EH (cell line): ENCODE measurements at regions not wholly inside any gene's neighbourhood (a gene's known extent, or its start where the extent isn't known, plus 50 kb on each side); places are given as distances from the start of the nearest gene placed in this dataset.
"Not testable (repeated sequence)": the region's sequence is repeated elsewhere in the genome, so short reads cannot be mapped to it uniquely, and the experiment has no call there.

ENCODE experiments used
- DNase-seq: peaks from one replicate; pipeline ENCODE4 v3.0.0-alpha.2; 2015; ENCODE audit warnings: low read depth

- DNase-seq = peak; percentile 13
Observed at GRCh38 chr4:118504927-118505326, 152.1 kb upstream of the PRSS12 start.

GRCh38 chr4:118505491-118505890 is 152.7 kb upstream of the PRSS12 start:
- not testable (repeated sequence) for DNase-seq

- not testable (repeated sequence) for DNase-seq
Observed at GRCh38 chr4:118512870-118513269, 160.1 kb upstream of the PRSS12 start.

GRCh38 chr4:118514332-118514731 is 161.5 kb upstream of the PRSS12 start:
- not testable (repeated sequence) for DNase-seq

GRCh38 chr4:118516107-118516506 is 163.3 kb upstream of the PRSS12 start:
- DNase-seq = peak; percentile 2

- DNase-seq = not testable (repeated sequence)
Observed at GRCh38 chr4:118530107-118530506, 155.1 kb upstream of the METTL14 start.

GRCh38 chr4:118531947-118532346 is 153.2 kb upstream of the METTL14 start:
- DNase-seq = not testable (repeated sequence)

- DNase-seq = not testable (repeated sequence)
Observed at GRCh38 chr4:118535788-118536187, 149.4 kb upstream of the METTL14 start.

- DNase-seq = peak; percentile 42
Observed at GRCh38 chr4:118539412-118540077, 145.6 kb upstream of the METTL14 start.

- not testable (repeated sequence) for DNase-seq
Observed at GRCh38 chr4:118556576-118556975, 128.6 kb upstream of the METTL14 start.

- DNase-seq = peak; percentile 82
Observed at GRCh38 chr4:118557298-118557851, 127.8 kb upstream of the METTL14 start.

- peak; percentile 52 for DNase-seq
Observed at GRCh38 chr4:118558188-118558587, 127.0 kb upstream of the METTL14 start.

GRCh38 chr4:118561559-118561958 is 123.6 kb upstream of the METTL14 start:
- DNase-seq = not testable (repeated sequence)

- DNase-seq = peak; percentile 80
Observed at GRCh38 chr4:118566003-118566513, 119.1 kb upstream of the METTL14 start.

GRCh38 chr4:118572991-118573390 is 112.2 kb upstream of the METTL14 start:
- DNase-seq = not testable (repeated sequence)

GRCh38 chr4:118574251-118574913 is 110.8 kb upstream of the METTL14 start:
- DNase-seq = not testable (repeated sequence)

- DNase-seq = peak; percentile 30
Observed at GRCh38 chr4:118575057-118575456, 110.1 kb upstream of the METTL14 start.

GRCh38 chr4:118575726-118576125 is 109.5 kb upstream of the METTL14 start:
- DNase-seq = not testable (repeated sequence)

- DNase-seq = not testable (repeated sequence)
Observed at GRCh38 chr4:118576709-118577219, 108.4 kb upstream of the METTL14 start.

GRCh38 chr4:118585015-118585414 is 100.2 kb upstream of the METTL14 start:
- DNase-seq = no peak

GRCh38 chr4:118586357-118586790 is 98.8 kb upstream of the METTL14 start:
- DNase-seq = no peak

- no peak for DNase-seq
Observed at GRCh38 chr4:118587116-118587831, 97.9 kb upstream of the METTL14 start.
